H1 (cell line): ENCODE measurements at regions not wholly inside any gene's neighbourhood (a gene's known extent, or its start where the extent isn't known, plus 50 kb on each side); places are given as distances from the start of the nearest gene placed in this dataset.

Experiments
- CTCF ChIA-PET: fragments of 300-600 bp; sonication (Branson Sonifier 250); formaldehyde crosslinking; loops from one replicate; lab custom pipeline; 2021; ENCODE audit not compliant: partially characterized antibody; lab: Charles Lee
- POLR2A ChIA-PET: fragments of 300-600 bp; sonication (Branson Sonifier 250); formaldehyde crosslinking; loops from one replicate; lab custom pipeline; 2021; ENCODE audit warnings: inconsistent platforms; ENCODE audit not compliant: partially characterized antibody; lab: Charles Lee
- DNase-seq, 2 experiments: peaks; one replicate each; pipeline versions ENCODE4 v3.0.0 to v3.0.0-alpha.2; 2010 to 2022; ENCODE audit warnings: low spot score in 2 of 2, low read depth in 1 of 2, mixed read lengths in 1 of 2
- FAIRE-seq: peaks from 2 replicates; lab custom pipeline; 2011; peaks lifted over from hg19 to GRCh38; lab: Jason Lieb, UNC
- H2AFZ ChIP-seq: 2 replicates; pipeline ENCODE4 v1.8.1; 2012; ENCODE audit warnings: low read length, inconsistent platforms
- H2AK5ac ChIP-seq: 2 replicates; pipeline ENCODE4 v1.6.1; 2013; ENCODE audit warnings: low read depth, low read length
- H2BK120ac ChIP-seq: replicated peaks from 2 replicates; pipeline ENCODE3; 2013; ENCODE audit warnings: low read depth, low read length, inconsistent platforms
- H2BK12ac ChIP-seq: 2 replicates; pipeline ENCODE4 v1.6.1; 2013; ENCODE audit warnings: low read depth, low read length
- H2BK15ac ChIP-seq: 2 replicates; pipeline ENCODE4 v1.6.1; 2013; ENCODE audit warnings: low read length
- H2BK20ac ChIP-seq: 2 replicates; pipeline ENCODE4 v1.6.1; 2013; ENCODE audit warnings: low read length
- H2BK5ac ChIP-seq: 2 replicates; pipeline ENCODE4 v1.6.1; 2013; ENCODE audit warnings: low read depth, low read length
- H3K14ac ChIP-seq: 2 replicates; pipeline ENCODE4 v1.6.1; 2013; ENCODE audit warnings: inconsistent platforms; ENCODE audit not compliant: insufficient read length
- H3K18ac ChIP-seq: 2 replicates; pipeline ENCODE4 v1.6.1; 2013; ENCODE audit warnings: low read length; ENCODE audit errors: extremely low read depth
- H3K23ac ChIP-seq: 2 replicates; pipeline ENCODE4 v1.6.1; 2013; ENCODE audit warnings: inconsistent platforms; ENCODE audit not compliant: insufficient read length
- H3K23me2 ChIP-seq: 2 replicates; pipeline ENCODE4 v1.6.1; 2013; ENCODE audit warnings: low read depth, low read length
- H3K27ac ChIP-seq: 2 replicates; pipeline ENCODE4 v1.6.1; 2011; ENCODE audit warnings: low read depth, low read length, inconsistent platforms
- H3K27me3 ChIP-seq, 4 experiments: replicated peaks in 1 of 4; 1 replicate in 1 of 4; 2 replicates in 3 of 4; pipeline versions ENCODE4 v1.6.1 to v1.8.1; 2011 to 2013; ENCODE audit warnings: low read length in 3 of 4, mild to moderate bottlenecking in 3 of 4, inconsistent platforms in 2 of 4, mixed read lengths in 2 of 4, moderate library complexity in 1 of 4; ENCODE audit not compliant: control insufficient read depth in 3 of 4, insufficient read depth in 3 of 4; ENCODE audit errors: extremely low read depth in 1 of 4
- H3K36me3 ChIP-seq, 4 experiments: 2 replicates each; pipeline versions ENCODE4 v1.6.1 to v1.8.1; 2011 to 2013; ENCODE audit warnings: mild to moderate bottlenecking in 4 of 4, low read length in 3 of 4, moderate library complexity in 2 of 4, control low read depth in 1 of 4, inconsistent platforms in 1 of 4; ENCODE audit not compliant: insufficient read depth in 4 of 4, control insufficient read depth in 2 of 4
- H3K4ac ChIP-seq: replicated peaks from 2 replicates; pipeline ENCODE3; 2013; ENCODE audit warnings: low read length, low read depth, mixed read lengths, inconsistent platforms; ENCODE audit not compliant: insufficient read length
- H3K4me1 ChIP-seq, 4 experiments: replicated peaks in 1 of 4; 1 replicate in 1 of 4; 2 replicates in 3 of 4; pipeline versions ENCODE4 v1.6.1 to v1.8.1; 2011 to 2013; ENCODE audit warnings: low read length in 3 of 4, inconsistent platforms in 2 of 4, mixed read lengths in 1 of 4; ENCODE audit not compliant: insufficient read depth in 4 of 4, control insufficient read depth in 3 of 4
- H3K4me2 ChIP-seq, 2 experiments: 2 replicates each; pipeline versions ENCODE4 v1.6.1 to v1.8.1; 2011 to 2013; ENCODE audit warnings: low read depth in 2 of 2, low read length in 2 of 2, control low read depth in 1 of 2, inconsistent platforms in 1 of 2, mild to moderate bottlenecking in 1 of 2; ENCODE audit not compliant: insufficient read depth in 1 of 2
- H3K4me3 ChIP-seq, 4 experiments: fragments of 200-600, 300-600 bp in 1 of 4; sonication (generic), shearing (Covaris generic), sonication (Bioruptor Twin) in 1 of 4; 2 replicates each; pipeline versions ENCODE4 v1.5.1 to v1.8.1; 2011 to 2016; ENCODE audit warnings: low read length in 4 of 4, low read depth in 3 of 4, control low read depth in 2 of 4, inconsistent platforms in 2 of 4, mild to moderate bottlenecking in 2 of 4, mixed read lengths in 1 of 4, moderate library complexity in 1 of 4; ENCODE audit not compliant: insufficient read depth in 2 of 4; ENCODE audit errors: extremely low read depth in 1 of 4
- H3K56ac ChIP-seq: replicated peaks from 2 replicates; pipeline ENCODE3; 2013; ENCODE audit warnings: low read depth, mild to moderate bottlenecking, mixed read lengths, low read length, inconsistent platforms; ENCODE audit not compliant: insufficient read length
- H3K79me1 ChIP-seq: 2 replicates; pipeline ENCODE4 v1.6.1; 2013; ENCODE audit warnings: low read depth, low read length, control low read depth
- H3K79me2 ChIP-seq, 2 experiments: 2 replicates each; pipeline versions ENCODE4 v1.6.1 to v1.8.1; 2012 to 2013; ENCODE audit warnings: low read length in 2 of 2, mild to moderate bottlenecking in 2 of 2, inconsistent platforms in 1 of 2; ENCODE audit not compliant: insufficient read depth in 2 of 2, control insufficient read depth in 1 of 2
- H3K9ac ChIP-seq, 4 experiments: replicated peaks in 1 of 4; 1 replicate in 1 of 4; 2 replicates in 3 of 4; pipeline versions ENCODE4 v1.6.1 to v1.8.1; 2011 to 2013; ENCODE audit warnings: low read depth in 3 of 4, low read length in 3 of 4, control low read depth in 2 of 4, mild to moderate bottlenecking in 2 of 4, moderate library complexity in 2 of 4, inconsistent platforms in 1 of 4; ENCODE audit errors: extremely low read depth in 1 of 4
- H3K9me3 ChIP-seq, 2 experiments: 2 replicates each; pipeline versions ENCODE4 v1.6.1 to v1.8.1; 2012 to 2013; ENCODE audit warnings: mild to moderate bottlenecking in 2 of 2, moderate library complexity in 2 of 2, control low read depth in 1 of 2, inconsistent platforms in 1 of 2, low read depth in 1 of 2, low read length in 1 of 2, mixed read lengths in 1 of 2; ENCODE audit not compliant: insufficient read depth in 2 of 2
- H4K20me1 ChIP-seq, 2 experiments: replicated peaks in 1 of 2; 2 replicates each; pipeline versions ENCODE3 to v1.8.1; 2011 to 2013; ENCODE audit warnings: inconsistent platforms in 2 of 2, low read length in 2 of 2, mild to moderate bottlenecking in 1 of 2; ENCODE audit not compliant: insufficient read depth in 2 of 2, control insufficient read depth in 1 of 2
- H4K5ac ChIP-seq: 2 replicates; pipeline ENCODE4 v1.6.1; 2013; ENCODE audit warnings: low read length, low read depth, mixed read lengths, inconsistent platforms; ENCODE audit not compliant: insufficient read length
- H4K8ac ChIP-seq: 2 replicates; pipeline ENCODE4 v1.8.0; 2013; ENCODE audit warnings: mild to moderate bottlenecking, moderate library complexity, low read length, inconsistent platforms; ENCODE audit not compliant: insufficient read depth; ENCODE audit errors: extremely low read depth
- H4K91ac ChIP-seq: replicated peaks from 2 replicates; pipeline ENCODE3; 2013; ENCODE audit warnings: low read length, mixed read lengths, inconsistent platforms; ENCODE audit not compliant: insufficient read length
- FOSL1 ChIP-seq: IDR thresholded peaks from 2 replicates; pipeline ENCODE4 v1.6.1; 2011; ENCODE audit warnings: mild to moderate bottlenecking, low read depth, low read length, moderate library complexity; ENCODE audit not compliant: insufficient read depth
- TAF7 ChIP-seq: optimal IDR thresholded peaks from 2 replicates; pipeline ENCODE3; 2011; ENCODE audit warnings: low read depth, mild to moderate bottlenecking, inconsistent platforms, low read length, moderate library complexity, borderline replicate concordance
- WGBS, 2 experiments: shearing (Covaris generic) in 1 of 2; methylation state at CpG; one replicate each; pipeline versions ENCODE4 v1.1.6 to v1.1.7; 2013 to 2015; ENCODE audit warnings: low lambda C conversion rate in 2 of 2, mixed read lengths in 2 of 2, inconsistent platforms in 1 of 2, low coverage in 1 of 2, missing lambda C conversion rate in 1 of 2; ENCODE audit not compliant: insufficient replicate concordance in 2 of 2, insufficient coverage in 1 of 2, insufficient read length in 1 of 2; ENCODE audit errors: extremely low coverage in 1 of 2, missing lambda C conversion rate in 1 of 2; 5-methylcytosine and 5-hydroxymethylcytosine counted together

DNA sequence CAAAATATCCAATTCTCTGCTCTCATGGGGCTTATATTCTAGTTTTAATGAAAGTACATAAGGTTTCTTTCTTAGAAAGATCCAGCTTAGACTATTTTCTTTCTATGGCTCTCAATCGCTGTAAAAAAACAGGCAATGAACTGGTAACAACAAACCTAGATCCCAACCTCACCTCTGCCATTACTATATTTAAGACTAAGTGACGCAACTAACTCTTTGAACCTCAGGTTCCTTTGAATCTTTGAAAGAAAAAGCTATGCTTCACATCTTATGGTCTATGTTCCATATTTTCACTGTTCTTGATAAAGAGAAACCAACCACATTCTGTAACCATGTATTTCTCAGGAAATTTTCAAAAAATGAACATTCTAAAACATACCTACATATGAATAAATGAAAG, 88.5 kb downstream of the ELAPOR2 start:
- no peak overlapping the region for H2BK5ac ChIP-seq
- TF ChIP-seq TAF7 = no peak
- no peak for TF ChIP-seq FOSL1
- H3K4me2 ChIP-seq = no peak overlapping the region
- peaks cover 3 to 79% of the 10 kb centered on the region in 2 experiments; a peak in 3 of 4 replicates for H3K79me2 ChIP-seq
- no peak overlapping the region for H3K27ac ChIP-seq
- H3K27me3 ChIP-seq = no peaks in the 10 kb centered on the region
- no peak overlapping the region for H2AK5ac ChIP-seq
- no peak overlapping the region for H4K8ac ChIP-seq
- H3K79me1 ChIP-seq = peaks cover 4% of the 10 kb centered on the region; the same call in 1 of the 2 replicates
- H4K5ac ChIP-seq = no peak overlapping the region
- H3K18ac ChIP-seq = no peak overlapping the region
- H2BK120ac ChIP-seq = no peak overlapping the region
- no peaks in the 10 kb centered on the region for H3K36me3 ChIP-seq
- H3K4ac ChIP-seq = no peak overlapping the region
- DNase-seq = no peak
- no peak overlapping the region for H2BK20ac ChIP-seq
- no peaks in the 10 kb centered on the region; the same call in 1 of the 2 replicates for H3K23me2 ChIP-seq
- no peak overlapping the region for H2AFZ ChIP-seq
- H4K91ac ChIP-seq = no peak overlapping the region
- no peak for FAIRE-seq
- H3K9ac ChIP-seq = no peak overlapping the region
- no peak overlapping the region for H3K4me3 ChIP-seq
- ChIA-PET POLR2A (interaction anchor here (1.7 kb wide), 1 partner anchor 10 kb away, joined by 4 read pairs; no protein-coding TSS in a partner anchor), CTCF (interaction anchor here (1.0 to 3.1 kb wide), 3 partner anchors 21 to 44 kb away, joined by 3 to 7 read pairs (median 5); no protein-coding TSS in a partner anchor)
- peaks cover 0 to 10% (median 1%) of the 10 kb centered on the region in 4 experiments; a peak in 5 of 7 replicates for H3K4me1 ChIP-seq
- no peaks in the 10 kb centered on the region for H3K9me3 ChIP-seq
- 91% methylated on average over 2 of the region's 2 CpGs; no CpG with 5 or more reads in 1 of the 2 experiments for WGBS, 2 experiments
- no peak overlapping the region for H2BK15ac ChIP-seq
- peaks cover 0 to 4% of the 10 kb centered on the region in 2 experiments for H4K20me1 ChIP-seq
- H3K14ac ChIP-seq = no peak overlapping the region
- no peak overlapping the region for H2BK12ac ChIP-seq
- H3K56ac ChIP-seq = no peak overlapping the region
- no peak overlapping the region for H3K23ac ChIP-seq
